ENCODE measurements at regions not wholly inside any gene's neighbourhood (a gene's known extent, or its start where the extent isn't known, plus 50 kb on each side); places are given as distances from the start of the nearest gene placed in this dataset.
"Not testable (repeated sequence)": the region's sequence is repeated elsewhere in the genome, so short reads cannot be mapped to it uniquely, and the experiment has no call there.

DNA sequence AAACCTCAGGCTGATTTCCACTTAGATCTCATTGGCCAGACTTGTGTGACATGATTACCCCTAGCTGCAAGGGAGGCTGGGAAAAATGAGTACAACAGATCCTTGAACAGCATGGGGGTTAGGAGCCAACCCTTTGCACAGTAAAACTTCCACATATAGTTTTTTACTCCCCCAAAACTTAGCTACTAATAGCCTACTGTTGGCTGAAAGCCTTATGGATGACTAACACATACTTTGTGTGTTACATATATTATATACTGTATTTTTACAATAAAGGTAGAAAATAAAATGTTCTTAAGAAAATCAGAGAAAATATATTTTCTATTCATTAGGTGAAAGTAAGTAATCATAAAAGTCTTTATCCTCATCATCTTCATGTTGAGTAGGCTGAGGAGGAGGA, 217.4 kb downstream of the NMUR2 start:
- no peaks in the 10 kb centered on the region for H3K9me3 ChIP-seq (ENCODE audit: control insufficient read depth, low read length, poor library complexity, severe bottlenecking)
- ATAC-seq (no peak), DNase-seq (no peak)
- Mint-ChIP-seq H3K36me3 (ENCODE audit: low read depth) (no peaks in the 10 kb centered on the region), H3K4me1 (peaks cover 4% of the 10 kb centered on the region), H3K4me3 (no peak overlapping the region), H3K27ac (no peak overlapping the region), H3K27me3 (no peaks in the 10 kb centered on the region)

DNA sequence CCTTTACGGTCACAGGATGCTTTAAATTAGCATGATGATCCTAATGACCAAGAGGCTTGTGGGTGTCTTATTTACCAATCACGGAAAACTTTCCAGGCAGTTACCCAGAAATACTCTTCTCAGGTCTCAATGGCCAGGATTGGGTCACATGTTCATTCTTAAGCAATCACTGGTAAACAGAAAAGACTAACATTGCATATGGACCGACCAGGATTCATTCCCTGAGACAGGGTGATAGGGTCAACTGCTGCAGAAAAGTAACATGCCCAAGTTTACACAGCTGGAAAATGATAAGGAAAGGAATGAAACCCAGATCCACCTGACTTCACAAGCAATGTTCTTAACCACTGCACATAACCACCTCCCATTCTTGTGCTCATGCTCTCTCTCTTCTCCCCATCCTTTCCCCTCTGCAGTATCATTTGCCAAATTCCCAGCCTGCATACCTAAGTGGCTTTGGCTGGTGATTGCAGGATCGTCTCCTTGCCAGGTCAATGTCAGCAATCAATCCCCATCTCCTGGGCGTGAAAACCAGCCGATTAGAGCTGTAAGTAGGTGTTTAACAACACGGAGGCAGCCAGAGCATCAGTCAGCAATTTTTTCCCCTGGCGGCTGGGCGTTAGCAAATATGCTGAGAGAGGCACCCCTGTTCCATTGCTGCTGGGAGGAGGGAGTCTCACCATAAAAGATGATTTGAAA, 219.4 kb downstream of the NMUR2 start:
- ATAC-seq (no peak), DNase-seq (no peak)
- no peak overlapping the region for H3K4me3 Mint-ChIP-seq
- peaks cover 2% of the 10 kb centered on the region for H3K36me3 Mint-ChIP-seq (ENCODE audit: low read depth)
- H3K27ac Mint-ChIP-seq, result no peak overlapping the region
- H3K27me3 Mint-ChIP-seq, result no peaks in the 10 kb centered on the region
- no peaks in the 10 kb centered on the region for H3K9me3 ChIP-seq (ENCODE audit: control insufficient read depth, low read length, poor library complexity, severe bottlenecking)
- peaks cover 4% of the 10 kb centered on the region for H3K4me1 Mint-ChIP-seq

DNA sequence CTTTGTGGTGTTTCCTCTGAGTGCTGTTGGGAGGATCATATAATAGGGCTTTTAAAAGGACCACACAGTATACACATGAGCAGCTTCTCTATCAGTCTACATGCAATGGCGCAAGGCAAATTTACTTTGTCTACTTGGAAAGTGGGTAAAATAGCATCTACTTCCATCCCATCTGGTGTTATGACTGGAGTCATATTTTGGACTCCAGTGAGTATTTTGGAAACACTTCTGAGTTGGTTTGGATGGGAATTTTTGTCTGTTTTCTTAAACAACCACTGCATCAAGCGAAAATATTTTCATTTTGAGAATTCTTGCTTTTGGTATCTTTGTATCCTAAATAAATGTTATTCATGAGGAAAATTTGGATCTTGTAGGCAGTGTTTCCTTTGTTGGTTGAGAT, 220.8 kb downstream of the NMUR2 start:
- Mint-ChIP-seq H3K4me3 (no peak overlapping the region), H3K27me3 (no peaks in the 10 kb centered on the region), H3K36me3 (ENCODE audit: low read depth) (peaks cover 2% of the 10 kb centered on the region), H3K4me1 (peaks cover 4% of the 10 kb centered on the region), H3K27ac (no peak overlapping the region)
- DNase-seq, result no peak
- H3K9me3 ChIP-seq (ENCODE audit: control insufficient read depth, low read length, poor library complexity, severe bottlenecking), result no peaks in the 10 kb centered on the region
- ATAC-seq, result no peak

DNA sequence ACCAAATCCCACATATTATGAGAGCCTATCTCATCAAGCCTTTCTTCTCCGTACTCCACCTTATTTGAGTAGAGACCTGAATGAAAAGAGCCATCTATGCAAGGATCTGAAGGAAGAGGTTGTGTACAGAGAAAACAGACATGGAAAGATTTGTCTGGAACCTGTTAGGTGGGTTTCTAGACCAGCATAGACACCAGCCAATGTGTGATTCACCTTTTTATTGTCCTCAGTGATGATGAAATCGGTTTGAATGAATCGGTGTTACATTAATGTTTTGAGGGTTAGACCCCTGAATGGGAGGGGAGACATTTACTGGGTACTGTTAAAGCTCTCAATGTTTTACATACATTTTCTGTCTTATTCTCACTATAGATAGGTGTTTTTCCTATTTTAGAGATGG, 223.6 kb downstream of the NMUR2 start:
- peaks cover 2% of the 10 kb centered on the region for H3K36me3 Mint-ChIP-seq (ENCODE audit: low read depth)
- ATAC-seq, result no peak
- H3K27me3 Mint-ChIP-seq, result no peaks in the 10 kb centered on the region
- H3K4me1 Mint-ChIP-seq, result peaks cover 4% of the 10 kb centered on the region
- no peak overlapping the region for H3K4me3 Mint-ChIP-seq
- no peaks in the 10 kb centered on the region for H3K9me3 ChIP-seq (ENCODE audit: control insufficient read depth, low read length, poor library complexity, severe bottlenecking)
- no peak overlapping the region for H3K27ac Mint-ChIP-seq
- no peak for DNase-seq

DNA sequence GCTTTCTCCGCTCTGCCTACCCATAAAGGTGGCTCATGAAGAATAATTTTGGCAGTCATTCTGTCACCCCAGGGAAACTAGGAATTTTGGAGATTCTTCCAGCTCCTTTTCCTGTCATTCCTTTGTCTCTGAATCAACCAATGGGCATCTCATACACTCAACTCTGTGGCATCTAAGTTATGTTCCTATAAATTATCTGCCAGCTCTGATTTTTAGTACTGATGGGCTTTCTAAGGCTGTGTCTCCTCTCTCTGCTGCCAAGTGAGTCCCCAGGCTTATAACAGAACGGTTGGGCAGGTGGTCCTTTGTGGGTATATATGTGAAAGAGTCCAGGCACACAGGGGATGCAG, 226.8 kb downstream of the NMUR2 start:
- Mint-ChIP-seq H3K27ac (no peak overlapping the region), H3K4me3 (no peak overlapping the region), H3K4me1 (no peaks in the 10 kb centered on the region), H3K27me3 (no peaks in the 10 kb centered on the region), H3K36me3 (ENCODE audit: low read depth) (peaks cover 2% of the 10 kb centered on the region)
- no peaks in the 10 kb centered on the region for H3K9me3 ChIP-seq (ENCODE audit: control insufficient read depth, low read length, poor library complexity, severe bottlenecking)
- ATAC-seq, result no peak
- DNase-seq, result no peak

DNA sequence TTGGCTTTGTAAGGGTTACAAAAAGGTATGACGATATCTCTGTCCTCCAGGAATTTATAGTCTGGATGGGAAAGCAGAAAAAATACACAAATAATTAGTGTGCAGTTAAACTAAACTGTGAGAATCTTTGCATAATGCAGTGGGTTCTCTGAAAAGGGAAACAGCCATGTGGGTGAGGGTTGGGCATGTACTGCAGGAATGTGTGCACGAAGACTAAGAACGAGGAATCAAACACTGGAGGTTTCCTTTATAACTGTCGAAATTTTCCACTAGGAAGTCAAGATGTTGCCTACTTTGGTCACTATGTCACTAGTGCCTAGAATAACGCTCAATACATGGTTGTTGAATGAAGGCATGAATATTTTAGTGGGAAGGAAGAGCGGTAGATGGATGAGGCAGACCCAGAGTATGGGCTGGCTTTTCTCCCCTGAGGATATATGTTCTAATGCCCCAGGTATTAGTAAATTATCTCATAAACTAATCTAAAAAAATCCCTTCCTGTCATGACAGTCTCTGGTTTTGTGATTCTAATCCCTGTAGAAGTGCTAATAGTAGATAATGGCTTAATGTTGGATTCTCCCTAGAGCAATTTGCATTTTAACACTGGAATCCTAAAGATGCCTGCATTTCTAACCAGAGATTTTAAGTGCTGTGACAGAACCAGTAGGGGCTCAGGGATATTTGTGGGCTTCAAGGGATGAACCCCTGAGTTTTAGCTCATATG, 227.3 kb downstream of the NMUR2 start:
- DNase-seq, result no peak
- H3K4me1 Mint-ChIP-seq, result no peaks in the 10 kb centered on the region
- no peak overlapping the region for H3K4me3 Mint-ChIP-seq

DNA sequence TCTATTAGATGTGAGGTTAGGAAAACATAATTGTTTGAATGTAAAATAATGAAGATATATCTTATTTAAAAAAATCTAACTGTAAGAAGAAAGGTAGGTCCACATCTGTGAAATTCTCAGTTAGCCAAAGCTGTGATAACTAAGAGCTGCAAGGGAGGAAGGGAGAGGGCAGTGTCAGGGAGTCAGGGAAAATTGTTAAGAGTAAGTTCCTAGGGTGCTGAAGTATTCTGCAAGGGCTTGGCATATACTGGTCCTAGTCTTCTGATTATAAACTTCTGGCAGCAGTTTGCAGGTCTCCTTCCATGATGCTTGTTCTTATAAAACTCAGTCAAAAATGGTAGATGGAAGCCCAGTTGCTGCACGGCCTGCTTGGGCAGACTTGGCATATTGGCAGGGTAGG, 233.2 kb downstream of the NMUR2 start:
- no peaks in the 10 kb centered on the region for H3K36me3 Mint-ChIP-seq (ENCODE audit: low read depth)
- no peaks in the 10 kb centered on the region for H3K9me3 ChIP-seq (ENCODE audit: control insufficient read depth, low read length, poor library complexity, severe bottlenecking)
- H3K4me1 Mint-ChIP-seq, result no peaks in the 10 kb centered on the region
- ATAC-seq (no peak), DNase-seq (no peak)
- H3K27me3 Mint-ChIP-seq, result no peaks in the 10 kb centered on the region
- H3K4me3 Mint-ChIP-seq, result no peak overlapping the region
- no peak overlapping the region for H3K27ac Mint-ChIP-seq

More for the DNA sequence above, 227.3 kb downstream of the NMUR2 start:
- H3K27me3 Mint-ChIP-seq, result no peaks in the 10 kb centered on the region
- peaks cover 2% of the 10 kb centered on the region for H3K36me3 Mint-ChIP-seq (ENCODE audit: low read depth)
- H3K9me3 ChIP-seq (ENCODE audit: control insufficient read depth, low read length, poor library complexity, severe bottlenecking), result no peaks in the 10 kb centered on the region
- no peak overlapping the region for H3K27ac Mint-ChIP-seq
- ATAC-seq, result no peak

DNA sequence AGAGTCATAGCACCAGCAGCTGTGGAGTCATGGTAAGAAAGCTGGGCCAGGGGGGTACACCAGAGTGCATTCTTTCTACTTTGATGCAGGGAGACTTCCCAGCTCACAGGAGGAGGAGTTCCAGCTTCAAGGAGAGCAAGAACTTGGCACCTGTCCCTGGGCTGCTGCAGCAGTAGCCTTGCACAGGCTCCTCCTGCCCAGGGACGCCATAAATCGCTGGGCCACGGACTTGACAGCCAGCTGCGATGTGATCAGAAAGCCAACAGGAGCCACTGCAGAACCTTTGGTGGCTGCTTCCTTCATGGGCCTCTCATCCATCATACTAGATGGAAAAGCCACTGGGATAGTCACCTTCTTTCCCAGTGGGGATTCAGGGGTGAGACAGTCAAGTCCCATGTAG, 234.7 kb downstream of the NMUR2 start:
- Mint-ChIP-seq H3K27ac (no peak overlapping the region), H3K4me3 (no peak overlapping the region), H3K36me3 (ENCODE audit: low read depth) (no peaks in the 10 kb centered on the region), H3K4me1 (no peaks in the 10 kb centered on the region), H3K27me3 (no peaks in the 10 kb centered on the region)
- ATAC-seq, result no peak
- DNase-seq, result no peak
- H3K9me3 ChIP-seq (ENCODE audit: control insufficient read depth, low read length, poor library complexity, severe bottlenecking), result no peaks in the 10 kb centered on the region

DNA sequence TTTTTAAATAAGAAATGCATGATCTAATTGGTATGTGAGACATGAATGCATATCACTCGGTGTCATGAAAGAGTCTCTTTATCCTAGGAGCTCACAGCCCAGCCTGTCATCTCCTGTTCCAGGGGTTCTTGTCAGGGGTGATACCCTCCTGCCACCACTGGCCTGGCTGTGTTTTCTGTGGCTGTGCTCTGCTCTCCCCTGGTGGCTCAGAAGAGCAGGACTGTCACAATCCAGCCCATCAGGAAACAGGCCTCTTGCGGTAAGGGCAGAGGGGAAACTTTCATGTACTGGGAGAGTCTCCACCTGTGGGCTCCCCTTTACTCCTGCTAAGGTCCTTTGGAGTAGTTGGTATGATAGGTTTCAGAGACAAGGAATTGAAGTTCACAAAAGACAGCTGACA, 240.2 kb upstream of the GLRA1 start:
- Mint-ChIP-seq H3K27me3 (no peaks in the 10 kb centered on the region), H3K4me1 (peaks cover 3% of the 10 kb centered on the region), H3K36me3 (ENCODE audit: low read depth) (no peaks in the 10 kb centered on the region), H3K27ac (no peak overlapping the region), H3K4me3 (no peak overlapping the region)
- H3K9me3 ChIP-seq (ENCODE audit: control insufficient read depth, low read length, poor library complexity, severe bottlenecking), result no peaks in the 10 kb centered on the region
- DNase-seq (no peak), ATAC-seq (no peak)

DNA sequence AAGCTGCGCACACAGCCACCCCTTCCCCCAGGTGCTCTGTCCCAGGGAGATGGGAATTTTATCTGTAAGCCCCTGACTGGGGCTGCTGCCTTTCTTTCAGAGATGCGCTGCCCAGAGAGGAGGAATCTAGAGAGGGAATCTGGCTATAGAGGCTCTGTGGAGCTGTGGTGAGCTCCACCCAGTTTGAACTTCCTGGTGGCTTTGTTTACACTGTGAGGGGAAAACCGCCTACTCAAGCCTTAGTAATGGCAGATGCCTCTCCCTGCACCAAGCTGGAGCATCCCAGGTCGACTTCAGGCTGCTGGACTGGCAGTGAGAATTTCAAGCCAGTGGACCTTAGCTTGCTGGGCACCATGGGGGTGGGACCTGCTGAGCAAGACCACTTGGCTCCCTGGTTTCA, 235.2 kb upstream of the GLRA1 start:
- not testable (repeated sequence) for H3K27me3 Mint-ChIP-seq; ATAC-seq; H3K9me3 ChIP-seq (ENCODE audit: control insufficient read depth, low read length, poor library complexity, severe bottlenecking); H3K36me3 Mint-ChIP-seq (ENCODE audit: low read depth); DNase-seq
- H3K4me1 Mint-ChIP-seq, result peaks cover 11% of the 10 kb centered on the region
- peak overlapping the region; percentile 76 for H3K27ac Mint-ChIP-seq
- H3K4me3 Mint-ChIP-seq, result peak overlapping the region; percentile 46

DNA sequence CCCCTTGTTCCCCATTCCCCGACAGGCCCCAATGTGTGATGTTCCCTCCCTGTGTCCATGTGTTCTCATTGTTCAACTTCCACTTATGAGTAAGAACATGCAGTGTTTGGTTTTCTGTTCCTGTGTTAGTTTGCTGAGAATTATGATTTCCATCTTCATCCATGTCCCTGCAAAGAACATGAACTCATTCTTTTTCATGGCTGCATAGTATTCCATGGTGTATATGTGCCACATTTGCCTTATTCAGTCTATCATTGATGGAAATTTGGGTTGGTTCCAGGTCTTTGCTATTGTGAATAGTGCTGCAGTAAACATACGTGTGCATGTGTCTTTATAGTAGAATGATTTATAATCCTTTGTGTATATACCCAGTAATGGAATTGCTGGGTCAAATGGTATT, 229.8 kb upstream of the GLRA1 start:
- not testable (repeated sequence) for H3K36me3 Mint-ChIP-seq (ENCODE audit: low read depth); H3K4me3 Mint-ChIP-seq; H3K27ac Mint-ChIP-seq; H3K9me3 ChIP-seq (ENCODE audit: control insufficient read depth, low read length, poor library complexity, severe bottlenecking); H3K27me3 Mint-ChIP-seq; H3K4me1 Mint-ChIP-seq; DNase-seq; ATAC-seq

DNA sequence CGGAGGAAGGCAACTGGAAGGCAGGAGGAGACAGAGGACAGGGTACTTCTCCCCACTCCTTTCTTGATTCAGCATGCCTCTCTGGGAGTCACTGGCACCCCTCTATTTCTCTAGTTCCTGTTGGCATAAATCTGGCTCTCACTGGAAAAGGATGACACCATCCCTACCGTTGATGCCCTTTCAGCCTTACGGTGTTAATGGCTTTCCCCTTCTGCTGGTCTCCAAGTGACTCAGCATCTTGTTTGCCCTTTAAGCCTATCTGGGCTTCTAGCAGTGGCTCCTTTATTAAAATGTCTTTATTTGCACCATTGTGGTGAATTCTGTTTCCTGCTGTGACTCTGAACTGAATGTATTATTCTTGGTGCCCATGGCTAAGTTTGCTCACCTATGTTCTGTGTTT, 227.3 kb upstream of the GLRA1 start:
- peak overlapping the region; percentile 16 for H3K27ac Mint-ChIP-seq

DNA sequence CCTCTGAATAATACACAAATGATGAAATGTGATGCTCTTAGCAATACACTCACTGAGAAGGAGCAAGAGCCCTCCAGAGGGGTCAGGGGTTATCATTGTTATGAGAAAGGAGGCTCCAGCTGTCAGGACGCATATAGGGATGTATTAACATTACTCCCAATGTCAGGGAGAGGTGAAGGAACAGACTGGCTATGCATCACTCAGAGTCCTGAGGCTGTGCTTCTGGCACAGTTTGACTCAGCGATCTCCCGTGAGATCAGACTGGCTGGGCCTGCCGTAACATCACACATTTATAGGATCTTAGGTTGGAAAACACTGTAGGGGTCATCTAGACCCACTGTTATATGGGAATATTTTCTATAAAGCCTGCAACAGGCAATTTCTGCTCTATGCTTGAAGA, 226.5 kb upstream of the GLRA1 start:
- no peaks in the 10 kb centered on the region for H3K9me3 ChIP-seq (ENCODE audit: control insufficient read depth, low read length, poor library complexity, severe bottlenecking)
- peaks cover 2% of the 10 kb centered on the region for H3K4me1 Mint-ChIP-seq
- H3K27ac Mint-ChIP-seq, result no peak overlapping the region
- H3K27me3 Mint-ChIP-seq, result peaks cover 3% of the 10 kb centered on the region
- no peaks in the 10 kb centered on the region for H3K36me3 Mint-ChIP-seq (ENCODE audit: low read depth)
- DNase-seq, result no peak
- ATAC-seq, result no peak
- H3K4me3 Mint-ChIP-seq, result no peak overlapping the region

More for the DNA sequence above, 227.3 kb upstream of the GLRA1 start:
- no peak for DNase-seq
- H3K4me3 Mint-ChIP-seq, result no peak overlapping the region
- H3K36me3 Mint-ChIP-seq (ENCODE audit: low read depth), result no peaks in the 10 kb centered on the region
- H3K9me3 ChIP-seq (ENCODE audit: control insufficient read depth, low read length, poor library complexity, severe bottlenecking), result no peaks in the 10 kb centered on the region
- no peaks in the 10 kb centered on the region for H3K27me3 Mint-ChIP-seq
- ATAC-seq, result no peak
- peaks cover 2% of the 10 kb centered on the region for H3K4me1 Mint-ChIP-seq

DNA sequence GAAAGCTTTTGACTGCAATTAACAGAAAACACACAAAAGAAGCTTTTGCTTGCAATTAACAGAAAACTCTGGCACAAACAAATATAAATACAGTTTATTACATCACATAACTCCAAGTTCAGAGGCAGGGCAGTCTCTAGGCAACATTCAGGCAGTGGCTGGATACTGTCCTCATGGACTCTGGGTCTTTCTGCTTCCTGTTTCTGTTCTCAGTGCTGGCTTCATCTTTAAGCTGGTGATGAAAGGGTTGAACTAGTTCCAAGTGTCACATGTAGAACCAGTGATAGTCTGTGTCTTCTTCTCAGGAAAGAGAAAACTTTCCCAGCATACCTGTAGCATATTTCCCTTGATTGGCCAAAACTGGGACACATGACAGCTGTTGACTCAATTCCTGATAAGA, 222.6 kb upstream of the GLRA1 start:
- Mint-ChIP-seq H3K27ac (no peak overlapping the region), H3K4me3 (no peak overlapping the region), H3K27me3 (peaks cover 10% of the 10 kb centered on the region), H3K4me1 (peaks cover 5% of the 10 kb centered on the region), H3K36me3 (ENCODE audit: low read depth) (no peaks in the 10 kb centered on the region)
- DNase-seq (no peak), ATAC-seq (no peak)
- no peaks in the 10 kb centered on the region for H3K9me3 ChIP-seq (ENCODE audit: control insufficient read depth, low read length, poor library complexity, severe bottlenecking)
